Fibroblast of skin of right quadriceps (primary cell): ENCODE measurements at regions not wholly inside any gene's neighbourhood (a gene's known extent, or its start where the extent isn't known, plus 50 kb on each side); places are given as distances from the start of the nearest gene placed in this dataset.

Experiments used
- DNase-seq: peaks from one replicate; pipeline ENCODE4 v3.0.0-alpha.2; 2013

DNA sequence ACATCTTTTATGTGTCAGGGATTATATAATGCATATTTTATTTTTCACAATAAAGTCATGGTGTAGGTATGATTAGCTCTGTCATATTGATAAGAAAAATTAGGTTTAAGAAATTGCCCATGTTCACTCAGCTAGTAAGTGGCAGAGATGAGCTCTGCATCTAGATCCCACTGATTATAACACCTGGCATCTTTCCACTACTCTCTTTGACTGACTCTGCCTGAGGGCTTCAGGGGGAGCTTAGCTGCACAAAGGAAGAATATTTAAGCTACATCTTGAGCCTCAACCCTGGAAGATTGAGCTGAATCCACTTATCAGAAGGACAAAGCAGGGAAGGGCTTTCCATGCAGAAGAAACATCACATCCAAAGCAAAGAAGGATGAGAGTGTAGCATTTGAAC, 190.4 kb downstream of the MIS18A start:
- DNase-seq, result no peak

GRCh38 chr21:32087447-32087846, 191.4 kb downstream of the MIS18A start:
- DNase-seq, result no peak

- peak; percentile 68 for DNase-seq
Observed at GRCh38 chr21:32083197-32083596, 195.7 kb downstream of the MIS18A start.

GRCh38 chr21:32082466-32082865, 196.4 kb downstream of the MIS18A start:
- no peak for DNase-seq

DNA sequence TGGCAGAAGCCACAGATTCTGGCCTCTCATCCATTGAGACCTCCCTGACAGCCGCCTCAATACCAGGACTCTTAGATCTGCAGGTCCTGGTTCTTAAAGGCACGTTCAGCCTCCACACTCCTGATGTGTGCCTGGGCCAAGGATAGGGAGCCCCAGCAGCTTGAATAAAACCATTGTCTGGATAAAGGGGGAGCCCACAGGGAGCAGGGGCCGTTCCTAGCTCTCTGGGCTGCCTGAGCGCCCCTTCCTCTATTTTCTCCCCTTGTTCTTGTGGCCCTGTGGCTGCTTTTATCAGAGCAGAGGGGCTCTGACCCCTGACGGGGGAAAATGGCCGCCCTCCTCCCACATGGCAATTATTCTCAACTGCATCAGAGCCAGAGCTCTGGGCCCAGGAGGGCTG, 200.8 kb downstream of the HUNK start:
- DNase-seq, result no peak

DNA sequence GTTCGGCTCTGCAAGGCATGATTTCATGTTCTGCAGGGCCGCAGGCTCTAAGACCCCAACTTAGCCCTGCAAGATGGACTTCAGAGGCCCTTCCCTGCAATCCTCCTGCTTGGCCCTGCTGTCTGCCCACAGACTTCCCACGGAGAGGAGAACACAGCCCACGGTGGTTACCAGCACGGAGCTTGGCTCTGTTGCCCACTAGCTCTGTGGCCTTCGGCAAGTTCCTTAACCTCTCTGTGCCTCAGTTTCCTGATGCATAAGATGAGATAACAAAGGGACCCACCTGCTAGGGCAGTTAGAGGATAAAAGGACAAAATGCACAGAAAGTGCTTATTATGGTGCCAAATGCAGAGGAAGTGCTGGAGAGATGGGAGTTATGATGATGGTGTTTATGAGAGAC, 200.4 kb downstream of the HUNK start:
- no peak for DNase-seq

- peak; percentile 17 for DNase-seq
Observed at GRCh38 chr21:32071620-32072019, 198.8 kb downstream of the HUNK start.

GRCh38 chr21:32070676-32071330, 198.0 kb downstream of the HUNK start:
- DNase-seq, result no peak

- DNase-seq, result no peak
Observed at GRCh38 chr21:32070126-32070525, 197.3 kb downstream of the HUNK start.

DNA sequence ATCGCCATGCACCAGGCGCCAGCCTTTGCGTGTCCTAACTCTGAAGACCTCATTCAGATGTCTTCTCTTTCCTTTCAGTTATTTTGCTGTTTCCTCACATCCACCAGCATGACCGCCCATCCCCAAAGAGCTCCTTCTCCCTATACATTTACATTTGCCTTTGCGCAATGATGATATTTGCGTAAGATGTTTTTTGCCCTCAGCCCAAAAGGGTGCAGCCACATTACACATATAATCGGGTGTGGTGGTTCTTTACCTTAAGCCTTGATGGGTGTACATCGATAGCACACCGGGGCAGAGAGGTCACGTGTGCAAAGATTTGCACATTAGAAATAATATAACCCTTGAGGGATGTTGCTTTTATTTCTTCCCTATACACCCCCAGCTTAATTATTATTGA, 192.8 kb downstream of the HUNK start:
- no peak for DNase-seq

- DNase-seq, result peak; percentile 71
Observed at GRCh38 chr21:32064281-32064910, 191.6 kb downstream of the HUNK start.

- DNase-seq, result no peak
Observed at GRCh38 chr21:32062591-32063227, 189.9 kb downstream of the HUNK start.

- no peak for DNase-seq
Observed at GRCh38 chr21:32061729-32062128, 188.9 kb downstream of the HUNK start.

- no peak for DNase-seq
Observed at GRCh38 chr21:32056791-32057190, 184.0 kb downstream of the HUNK start.

DNA sequence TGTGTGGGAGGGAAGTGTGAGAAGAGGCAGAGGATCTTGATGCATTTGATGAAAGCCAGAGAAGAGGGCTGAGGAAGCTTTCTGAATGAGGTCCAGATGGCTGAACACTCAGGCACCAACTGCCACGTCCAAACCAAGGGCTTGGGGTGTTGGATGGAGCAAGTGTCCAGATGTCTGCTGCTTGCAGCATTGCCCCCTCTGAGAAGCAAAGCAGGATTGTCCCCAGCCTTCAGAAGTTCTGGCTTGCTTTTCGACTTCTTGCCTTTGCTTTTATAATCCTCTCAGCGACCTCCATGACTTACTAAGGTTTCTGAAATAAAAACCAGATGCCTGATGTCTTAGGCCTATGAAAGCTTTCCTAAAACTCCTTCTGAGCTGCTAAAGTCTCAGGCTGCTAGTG, 182.5 kb downstream of the HUNK start:
- DNase-seq, result peak; percentile 10
